MCF 10A (cell line): ENCODE measurements at regions not wholly inside any gene's neighbourhood (a gene's known extent, or its start where the extent isn't known, plus 50 kb on each side); places are given as distances from the start of the nearest gene placed in this dataset.

Experiments
- BruUV-seq: library from RNA; stranded (reverse); fragments of 400-500 nt; replicated peaks from 2 replicates; lab custom pipeline; 2021; lab: Mats Ljungman, UMichigan
- CTCF ChIA-PET: fragments of 300-600 bp; sonication (Branson Sonifier 250); formaldehyde crosslinking; extraction: SDS; loops from one replicate; lab custom pipeline; 2021; ENCODE audit warnings: antibody characterized with exemption, inconsistent platforms; lab: Yijun Ruan, JAX
- POLR2A ChIA-PET: fragments of 300-600, 350-650 bp; sonication (Branson Sonifier 250); formaldehyde crosslinking; extraction: SDS; loops from one replicate; lab custom pipeline; 2020; ENCODE audit warnings: antibody characterized with exemption, inconsistent platforms; lab: Yijun Ruan, JAX
- DNase-seq: peaks from one replicate; pipeline ENCODE4 v3.0.0-alpha.2; 2018; ENCODE audit not compliant: unreplicated experiment
- H3K27ac Mint-ChIP-seq: one replicate; pipeline ENCODE4 v1.8.0; 2022; ENCODE audit warnings: mild to moderate bottlenecking, low read depth, mixed read lengths; ENCODE audit not compliant: unreplicated experiment
- H3K27me3 Mint-ChIP-seq: one replicate; pipeline ENCODE4 v1.8.0; 2022; ENCODE audit warnings: mixed read lengths; ENCODE audit not compliant: insufficient read depth, unreplicated experiment
- H3K36me3 Mint-ChIP-seq: one replicate; pipeline ENCODE4 v1.8.0; 2022; ENCODE audit warnings: mild to moderate bottlenecking, moderate library complexity, mixed read lengths; ENCODE audit not compliant: insufficient read depth, unreplicated experiment
- H3K4me1 Mint-ChIP-seq: one replicate; pipeline ENCODE4 v1.8.0; 2022; ENCODE audit warnings: mixed read lengths; ENCODE audit not compliant: insufficient read depth, unreplicated experiment
- H3K4me3 Mint-ChIP-seq: one replicate; pipeline ENCODE4 v1.8.0; 2022; ENCODE audit warnings: mild to moderate bottlenecking, moderate library complexity, mixed read lengths; ENCODE audit not compliant: unreplicated experiment
- H3K9me3 Mint-ChIP-seq: one replicate; pipeline ENCODE4 v1.8.0; 2022; ENCODE audit warnings: mixed read lengths; ENCODE audit not compliant: unreplicated experiment
- intact Hi-C: fragments of 100-400 bp; cut with micrococcal nuclease; formaldehyde crosslinking; loops from 2 replicates; pipeline ENCODE4 v1.14.1; 2022
- TF ChIP-seq, protein P1 (sequence below): fragments of 200-600 bp; IDR thresholded peaks from one replicate; pipeline ENCODE4 v1.8.0; 2022; ENCODE audit warnings: antibody characterized with exemption, mild to moderate bottlenecking; ENCODE audit not compliant: unreplicated experiment

DNA sequence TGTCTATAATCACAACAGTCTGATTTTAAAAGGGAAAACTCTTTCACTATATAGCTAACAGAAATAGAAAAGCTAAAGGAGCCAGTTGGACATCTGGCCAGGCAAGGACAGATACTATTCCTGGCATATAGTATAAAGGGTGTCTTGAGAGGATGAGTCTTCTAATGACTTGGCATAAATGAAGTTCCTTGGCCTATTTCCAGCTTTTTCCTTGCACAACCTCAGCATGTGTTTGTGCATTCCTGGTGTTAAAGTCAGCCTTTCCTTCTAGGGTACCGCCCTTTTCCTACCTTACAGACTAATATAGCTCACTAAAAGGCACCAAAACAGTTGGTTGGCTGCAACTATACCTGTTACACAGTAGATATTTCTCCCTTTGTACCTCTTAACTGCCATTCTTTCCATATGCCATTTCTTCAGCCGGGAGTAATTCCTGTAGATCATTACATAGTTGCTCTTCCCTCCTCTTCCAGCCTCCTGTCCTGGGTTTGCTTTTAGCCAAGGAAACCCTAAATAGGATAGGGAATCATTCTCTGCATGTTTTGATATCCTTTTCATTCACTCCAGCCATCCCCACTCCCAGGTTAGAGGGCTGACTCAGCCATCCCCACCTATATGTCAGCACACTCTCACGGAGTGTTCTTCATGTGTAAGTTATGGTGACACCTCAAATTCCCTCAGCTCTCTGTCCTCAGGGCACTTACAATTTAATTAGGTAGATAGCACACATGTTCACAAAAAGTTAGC is 102.1 kb upstream of the MDFIC start:
- POLR2A ChIA-PET, result interaction anchor here (0.6 to 2.7 kb wide), 12 partner anchors 9 to 529 kb away, joined by 3 to 7 read pairs (median 4); no protein-coding TSS in a partner anchor
- peak overlapping the region; percentile 25 for H3K4me3 Mint-ChIP-seq
- peak overlapping the region; percentile 93 for H3K27ac Mint-ChIP-seq
- no peaks in the 10 kb centered on the region for H3K36me3 Mint-ChIP-seq
- H3K9me3 Mint-ChIP-seq, result no peaks in the 10 kb centered on the region
- no TSS peak for BruUV-seq
- CTCF ChIA-PET, result interaction anchor here (0.5 to 0.7 kb wide), 5 partner anchors 15 to 1050 kb away, joined by 3 read pairs; no protein-coding TSS in a partner anchor
- intact Hi-C loops, result loop anchor here (2.0 kb wide), 2 partner anchors 29 to 61 kb away; no protein-coding TSS in a partner anchor
- peak; percentile 99 for DNase-seq
- TF ChIP-seq, protein P1, sequence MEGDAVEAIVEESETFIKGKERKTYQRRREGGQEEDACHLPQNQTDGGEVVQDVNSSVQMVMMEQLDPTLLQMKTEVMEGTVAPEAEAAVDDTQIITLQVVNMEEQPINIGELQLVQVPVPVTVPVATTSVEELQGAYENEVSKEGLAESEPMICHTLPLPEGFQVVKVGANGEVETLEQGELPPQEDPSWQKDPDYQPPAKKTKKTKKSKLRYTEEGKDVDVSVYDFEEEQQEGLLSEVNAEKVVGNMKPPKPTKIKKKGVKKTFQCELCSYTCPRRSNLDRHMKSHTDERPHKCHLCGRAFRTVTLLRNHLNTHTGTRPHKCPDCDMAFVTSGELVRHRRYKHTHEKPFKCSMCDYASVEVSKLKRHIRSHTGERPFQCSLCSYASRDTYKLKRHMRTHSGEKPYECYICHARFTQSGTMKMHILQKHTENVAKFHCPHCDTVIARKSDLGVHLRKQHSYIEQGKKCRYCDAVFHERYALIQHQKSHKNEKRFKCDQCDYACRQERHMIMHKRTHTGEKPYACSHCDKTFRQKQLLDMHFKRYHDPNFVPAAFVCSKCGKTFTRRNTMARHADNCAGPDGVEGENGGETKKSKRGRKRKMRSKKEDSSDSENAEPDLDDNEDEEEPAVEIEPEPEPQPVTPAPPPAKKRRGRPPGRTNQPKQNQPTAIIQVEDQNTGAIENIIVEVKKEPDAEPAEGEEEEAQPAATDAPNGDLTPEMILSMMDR, result no peak
- H3K4me1 Mint-ChIP-seq, result peaks cover 34% of the 10 kb centered on the region
- no peaks in the 10 kb centered on the region for H3K27me3 Mint-ChIP-seq

DNA sequence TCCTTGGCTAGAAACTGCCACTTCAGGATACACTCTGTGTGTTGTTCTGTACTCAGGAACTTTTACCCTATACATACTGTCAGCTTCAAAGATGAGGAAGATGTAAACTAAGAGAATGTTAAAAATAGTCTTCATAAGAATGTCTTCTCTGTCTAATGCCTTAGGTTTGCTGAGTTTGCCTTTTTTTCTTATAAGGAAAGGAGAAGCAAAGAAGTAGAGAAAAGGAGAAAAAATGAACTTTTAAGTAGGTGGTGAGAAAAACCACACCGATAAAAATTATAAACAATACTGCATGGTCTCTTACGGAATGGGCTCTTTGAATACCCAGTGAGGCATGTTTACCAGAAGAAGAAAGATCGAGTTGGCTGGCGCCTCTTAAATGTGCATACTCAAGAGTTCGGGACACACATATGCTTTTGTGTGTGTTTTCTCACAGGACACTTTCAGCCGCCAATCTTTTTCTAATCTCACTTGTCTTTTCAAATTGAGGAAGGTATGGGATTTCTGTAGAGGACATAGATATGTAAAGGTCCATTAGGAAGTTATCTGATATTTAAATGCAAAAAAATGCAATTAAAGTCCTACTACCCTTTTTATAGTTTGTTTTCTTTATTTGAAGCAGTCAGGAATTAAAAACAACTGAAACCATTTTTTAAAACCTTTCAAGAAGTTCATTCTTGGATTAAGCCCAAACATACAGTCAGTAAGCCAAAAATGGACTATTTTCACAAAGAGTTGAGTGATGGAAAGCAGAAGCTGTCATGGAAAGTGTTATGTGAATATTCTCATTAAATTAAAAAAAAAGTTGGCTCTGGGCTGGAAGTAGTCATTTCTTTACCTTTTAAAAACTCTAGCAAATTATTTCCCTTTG is 100.6 kb upstream of the MDFIC start:
- POLR2A ChIA-PET, result interaction anchor here (0.6 to 2.7 kb wide), 3 partner anchors 36 to 1507 kb away, joined by 4 to 7 read pairs (median 5); no protein-coding TSS in a partner anchor
- Mint-ChIP-seq H3K36me3 (no peaks in the 10 kb centered on the region), H3K27me3 (no peaks in the 10 kb centered on the region), H3K27ac (peak overlapping the region; percentile 93), H3K4me1 (peaks cover 34% of the 10 kb centered on the region), H3K9me3 (no peaks in the 10 kb centered on the region), H3K4me3 (no peak overlapping the region)
- TF ChIP-seq, protein P1, result no peak
- BruUV-seq, result no TSS peak
- no peak for DNase-seq
- intact Hi-C loops, result no loop called here
- CTCF ChIA-PET, result interaction anchor here (0.7 kb wide), 2 partner anchors 98 to 126 kb away, joined by 3 read pairs; no protein-coding TSS in a partner anchor

DNA sequence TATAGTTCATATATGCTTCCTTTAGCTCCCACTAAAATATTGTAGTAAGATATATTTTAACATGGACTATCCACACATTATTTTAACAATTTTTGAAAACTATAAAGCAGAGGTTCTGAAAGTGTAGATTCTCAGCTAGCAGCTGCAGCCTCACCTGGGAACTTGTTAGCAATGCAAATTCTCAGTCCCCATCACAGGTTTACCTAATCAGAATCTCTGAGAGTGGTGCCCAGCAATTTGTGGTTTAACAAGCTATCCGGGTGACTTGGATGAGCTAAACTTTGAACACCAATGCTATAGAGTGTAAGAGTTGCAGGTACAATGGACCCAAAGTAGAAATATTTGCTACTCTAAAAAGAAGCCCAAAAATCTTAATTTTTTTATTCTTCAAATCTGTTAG is 99.8 kb upstream of the MDFIC start:
- Mint-ChIP-seq H3K4me3 (no peak overlapping the region), H3K27me3 (no peaks in the 10 kb centered on the region), H3K36me3 (no peaks in the 10 kb centered on the region), H3K9me3 (no peaks in the 10 kb centered on the region), H3K27ac (no peak overlapping the region), H3K4me1 (peaks cover 34% of the 10 kb centered on the region)
- DNase-seq, result no peak
- TF ChIP-seq, protein P1, result no peak
- POLR2A ChIA-PET, result interaction anchor here (1.8 kb wide), 1 partner anchor 101 kb away, joined by 7 read pairs; no protein-coding TSS in a partner anchor
- CTCF ChIA-PET, result interaction anchor here (0.6 to 0.7 kb wide), 2 partner anchors 32 to 125 kb away, joined by 3 read pairs; no protein-coding TSS in a partner anchor
- no TSS peak for BruUV-seq
- intact Hi-C loops, result no loop called here
